Lower lobe of right lung (tissue), 2 donors: ENCODE measurements at regions not wholly inside any gene's neighbourhood (a gene's known extent, or its start where the extent isn't known, plus 50 kb on each side); places are given as distances from the start of the nearest gene placed in this dataset.

Source experiments
- ATAC-seq, 2 donors: fragments of 200-7000 bp; cut with Tn5 transposase; one replicate each; pipeline ENCODE4 v1.9.1; 2020 to 2022; ENCODE audit warnings: mild to moderate bottlenecking in 2 of 2, moderate library complexity in 2 of 2
- DNase-seq: peaks from one replicate; pipeline ENCODE4 v3.0.0-alpha.2; 2020
- H3K27ac ChIP-seq: fragments of 200-600 bp; one replicate; pipeline ENCODE4 v1.8.0; 2022
- H3K27me3 ChIP-seq: fragments of 200-600 bp; one replicate; pipeline ENCODE4 v1.8.0; 2022; ENCODE audit warnings: low read depth
- H3K36me3 ChIP-seq: fragments of 200-600 bp; one replicate; pipeline ENCODE4 v1.8.0; 2022; ENCODE audit warnings: mild to moderate bottlenecking
- H3K4me1 ChIP-seq: fragments of 200-600 bp; one replicate; pipeline ENCODE4 v1.8.0; 2022
- H3K4me3 ChIP-seq: fragments of 200-600 bp; one replicate; pipeline ENCODE4 v1.8.0; 2022; ENCODE audit warnings: mild to moderate bottlenecking
- H3K9me3 ChIP-seq: fragments of 200-600 bp; one replicate; pipeline ENCODE4 v1.8.0; 2022
- intact Hi-C: fragments of 100-400 bp; cut with DNase I; formaldehyde crosslinking; loops from one replicate; pipeline ENCODE4 v1.11.0; 2022
- TF ChIP-seq, protein P1 (sequence below): fragments of 200-600 bp; IDR thresholded peaks from one replicate; pipeline ENCODE4 v1.8.0; 2022; ENCODE audit warnings: antibody characterized with exemption, mild to moderate bottlenecking
- donor health status: DM: no; HTN: yes; CAD: no; lungs with severe emphysema.

DNA sequence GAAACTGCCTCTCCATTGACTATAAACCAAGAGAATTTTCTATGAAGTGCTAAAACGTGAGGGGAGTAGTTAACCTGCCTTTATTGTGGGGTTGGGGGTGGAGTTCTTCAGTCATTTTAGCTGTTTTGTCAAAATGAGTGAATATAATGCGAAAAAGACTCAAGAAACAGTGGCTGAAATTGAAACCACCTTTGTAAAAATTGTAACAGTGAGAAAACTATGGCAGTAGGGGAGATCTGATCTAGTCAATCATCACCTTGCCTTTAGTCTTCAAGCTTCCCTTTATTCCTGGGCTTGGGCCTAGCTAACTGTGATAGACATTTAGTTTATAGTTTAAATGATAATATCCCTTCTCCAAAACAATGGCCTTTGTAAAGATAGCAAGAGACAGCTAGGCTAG is 1927.3 kb downstream of the STIM2 start:
- intact Hi-C loops: no loop called here
- DNase-seq (no peak), ATAC-seq (no peak)
- TF ChIP-seq, protein P1, sequence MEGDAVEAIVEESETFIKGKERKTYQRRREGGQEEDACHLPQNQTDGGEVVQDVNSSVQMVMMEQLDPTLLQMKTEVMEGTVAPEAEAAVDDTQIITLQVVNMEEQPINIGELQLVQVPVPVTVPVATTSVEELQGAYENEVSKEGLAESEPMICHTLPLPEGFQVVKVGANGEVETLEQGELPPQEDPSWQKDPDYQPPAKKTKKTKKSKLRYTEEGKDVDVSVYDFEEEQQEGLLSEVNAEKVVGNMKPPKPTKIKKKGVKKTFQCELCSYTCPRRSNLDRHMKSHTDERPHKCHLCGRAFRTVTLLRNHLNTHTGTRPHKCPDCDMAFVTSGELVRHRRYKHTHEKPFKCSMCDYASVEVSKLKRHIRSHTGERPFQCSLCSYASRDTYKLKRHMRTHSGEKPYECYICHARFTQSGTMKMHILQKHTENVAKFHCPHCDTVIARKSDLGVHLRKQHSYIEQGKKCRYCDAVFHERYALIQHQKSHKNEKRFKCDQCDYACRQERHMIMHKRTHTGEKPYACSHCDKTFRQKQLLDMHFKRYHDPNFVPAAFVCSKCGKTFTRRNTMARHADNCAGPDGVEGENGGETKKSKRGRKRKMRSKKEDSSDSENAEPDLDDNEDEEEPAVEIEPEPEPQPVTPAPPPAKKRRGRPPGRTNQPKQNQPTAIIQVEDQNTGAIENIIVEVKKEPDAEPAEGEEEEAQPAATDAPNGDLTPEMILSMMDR: no peak
- Histone ChIP-seq H3K9me3 (no peaks in the 10 kb centered on the region), H3K4me1 (no peaks in the 10 kb centered on the region), H3K27me3 (no peaks in the 10 kb centered on the region), H3K27ac (no peak overlapping the region), H3K4me3 (no peak overlapping the region), H3K36me3 (no peaks in the 10 kb centered on the region)

DNA sequence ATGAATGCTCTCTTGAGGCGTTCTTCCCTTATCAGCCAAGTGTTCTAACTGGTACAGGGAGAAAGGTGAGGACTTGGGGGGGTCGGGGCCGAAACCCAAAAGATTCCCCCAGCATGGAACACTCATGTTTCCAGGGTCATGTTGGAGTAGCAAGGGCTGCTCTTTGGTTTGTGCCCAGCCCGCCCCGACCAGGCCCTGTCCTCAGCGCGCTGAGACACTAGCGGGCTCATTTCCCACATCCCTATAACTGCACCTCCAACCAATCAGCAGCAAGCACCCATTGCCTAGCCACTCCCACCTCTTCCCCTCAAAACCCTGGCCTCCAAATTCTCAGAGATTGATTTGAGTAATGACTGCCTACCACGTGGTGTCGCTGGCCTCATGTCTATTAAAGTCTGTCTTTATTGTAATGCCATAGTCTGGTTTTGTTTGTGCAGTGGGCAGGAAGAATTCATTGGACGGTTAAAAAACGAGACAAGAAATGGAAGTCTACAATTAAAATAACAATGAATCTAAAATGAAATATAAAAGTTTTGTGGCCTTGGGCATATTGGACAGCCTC is 1928.4 kb downstream of the STIM2 start:
- no peaks in the 10 kb centered on the region for H3K9me3 ChIP-seq
- DNase-seq: no peak
- no peak overlapping the region for H3K4me3 ChIP-seq
- H3K36me3 ChIP-seq: no peaks in the 10 kb centered on the region
- ATAC-seq: no peak
- intact Hi-C loops: no loop called here
- H3K4me1 ChIP-seq: no peaks in the 10 kb centered on the region
- no peaks in the 10 kb centered on the region for H3K27me3 ChIP-seq
- H3K27ac ChIP-seq: no peak overlapping the region
- TF ChIP-seq, protein P1: no peak

DNA sequence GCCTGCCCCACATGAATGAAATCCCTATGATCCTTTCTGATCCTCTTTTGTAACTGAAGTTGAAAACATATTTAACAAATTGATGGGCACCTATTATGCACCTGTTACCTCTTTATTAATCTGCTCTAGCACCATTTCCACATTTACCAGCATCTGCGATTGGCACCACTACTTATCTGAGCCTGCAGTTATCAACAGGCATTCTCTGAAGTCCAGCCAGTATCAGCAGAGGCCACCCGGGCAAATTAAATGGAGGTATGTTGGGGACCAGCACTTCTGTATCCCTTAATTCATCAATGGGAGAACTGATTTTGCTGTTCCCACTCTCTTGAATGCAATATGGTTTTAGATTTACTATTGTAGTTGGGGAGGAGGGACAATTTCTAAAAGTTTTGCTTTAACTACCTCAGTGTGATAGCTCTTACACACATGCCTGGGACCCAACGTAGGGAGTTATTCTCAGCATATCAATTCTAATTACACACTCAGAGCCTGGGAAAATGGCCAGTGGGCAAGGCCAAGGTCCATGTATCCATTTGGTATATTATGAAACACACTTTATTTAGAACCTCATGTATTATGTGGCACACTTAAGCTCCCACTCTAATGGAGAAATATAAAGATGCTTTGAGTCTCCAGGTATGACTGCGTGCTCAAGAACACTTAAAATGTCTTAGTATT is 1927.1 kb upstream of the PCDH7 start:
- no peak for ATAC-seq
- H3K4me1 ChIP-seq: no peaks in the 10 kb centered on the region
- no peak overlapping the region for H3K4me3 ChIP-seq
- no peaks in the 10 kb centered on the region for H3K9me3 ChIP-seq
- no peaks in the 10 kb centered on the region for H3K36me3 ChIP-seq
- DNase-seq: no peak
- TF ChIP-seq, protein P1: no peak
- intact Hi-C loops: no loop called here
- no peak overlapping the region for H3K27ac ChIP-seq
- H3K27me3 ChIP-seq: no peaks in the 10 kb centered on the region

DNA sequence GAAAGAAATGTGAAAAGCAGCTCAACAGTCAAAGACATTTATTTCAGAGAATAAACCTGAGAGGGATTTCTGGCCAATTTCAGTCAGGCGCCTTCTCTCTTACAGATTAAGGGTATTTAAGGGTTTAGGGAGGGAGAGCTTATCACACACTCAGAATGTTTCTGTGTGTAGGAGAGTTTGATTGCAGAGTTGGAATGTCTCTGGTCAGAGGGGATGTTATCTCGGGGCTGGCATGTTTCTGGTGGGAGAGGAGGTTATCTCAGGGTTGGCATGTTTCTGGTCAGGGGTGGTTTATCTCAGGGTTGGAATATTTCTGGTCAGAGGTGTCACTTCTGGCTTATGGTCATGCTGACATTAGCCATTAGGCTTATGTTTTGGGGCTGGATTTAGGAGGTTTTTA is 1920.5 kb upstream of the PCDH7 start:
- Histone ChIP-seq H3K36me3 (no peaks in the 10 kb centered on the region), H3K4me1 (no peaks in the 10 kb centered on the region), H3K27me3 (no peaks in the 10 kb centered on the region), H3K4me3 (no peak overlapping the region), H3K9me3 (no peaks in the 10 kb centered on the region), H3K27ac (no peak overlapping the region)
- TF ChIP-seq, protein P1: no peak
- intact Hi-C loops: no loop called here
- ATAC-seq (no peak), DNase-seq (no peak)

DNA sequence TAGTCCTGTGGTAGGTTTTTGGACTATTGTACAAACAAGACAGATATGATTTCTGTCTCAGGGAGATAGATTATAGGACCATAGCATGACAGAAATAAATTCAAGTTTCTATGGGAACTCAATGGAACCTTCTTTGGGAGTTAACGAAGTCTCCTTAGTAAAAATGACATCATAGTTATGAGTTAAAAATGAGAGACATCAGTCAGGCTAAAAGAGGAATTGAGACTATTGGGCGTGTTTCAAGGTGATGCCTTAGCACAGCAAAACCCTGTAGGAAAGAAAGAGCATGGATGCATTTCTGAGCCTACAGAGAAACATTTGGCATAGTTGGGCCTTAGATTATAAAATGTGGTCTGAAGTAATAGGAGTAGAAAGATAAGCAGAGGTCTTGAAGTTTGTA is 1909.1 kb upstream of the PCDH7 start:
- Histone ChIP-seq H3K27me3 (no peaks in the 10 kb centered on the region), H3K9me3 (peaks cover 5% of the 10 kb centered on the region), H3K36me3 (no peaks in the 10 kb centered on the region), H3K27ac (no peak overlapping the region), H3K4me1 (no peaks in the 10 kb centered on the region), H3K4me3 (no peak overlapping the region)
- intact Hi-C loops: no loop called here
- TF ChIP-seq, protein P1: no peak
- ATAC-seq: no peak
- DNase-seq: no peak
